ENCODE measurements at regions not wholly inside any gene's neighbourhood (a gene's known extent, or its start where the extent isn't known, plus 50 kb on each side); places are given as distances from the start of the nearest gene placed in this dataset.

GRCh38 chr19:29324291-29324680 lies 111.3 kb upstream of the UQCRFS1 start:
- no peak for DNase-seq

DNA sequence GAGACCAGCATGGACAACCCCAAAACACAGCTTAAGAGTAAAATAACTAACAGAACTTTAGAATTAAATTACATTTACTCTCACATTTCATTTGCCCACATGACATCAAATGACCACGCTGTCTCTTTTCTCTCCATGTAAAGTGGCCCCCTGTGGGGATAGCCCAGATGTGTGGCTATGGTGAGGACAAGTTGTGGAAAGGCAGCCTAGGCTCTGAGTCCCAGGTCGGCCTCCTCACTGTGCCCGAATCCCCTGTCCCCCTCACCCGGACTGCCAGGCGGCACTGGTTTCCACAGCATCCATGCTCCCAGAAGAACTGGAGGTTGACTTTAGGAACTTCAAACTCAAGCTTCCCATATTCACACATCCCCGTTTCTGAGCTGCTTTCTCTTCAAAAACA lies 111.8 kb upstream of the UQCRFS1 start:
- DNase-seq: no peak

- DNase-seq: no peak
Observed at GRCh38 chr19:29325241-29325975, 112.5 kb upstream of the UQCRFS1 start.

- no peak for DNase-seq
Observed at GRCh38 chr19:29326351-29326750, 113.4 kb upstream of the UQCRFS1 start.

GRCh38 chr19:29326849-29327840 lies 114.2 kb upstream of the UQCRFS1 start:
- DNase-seq: no peak

DNA sequence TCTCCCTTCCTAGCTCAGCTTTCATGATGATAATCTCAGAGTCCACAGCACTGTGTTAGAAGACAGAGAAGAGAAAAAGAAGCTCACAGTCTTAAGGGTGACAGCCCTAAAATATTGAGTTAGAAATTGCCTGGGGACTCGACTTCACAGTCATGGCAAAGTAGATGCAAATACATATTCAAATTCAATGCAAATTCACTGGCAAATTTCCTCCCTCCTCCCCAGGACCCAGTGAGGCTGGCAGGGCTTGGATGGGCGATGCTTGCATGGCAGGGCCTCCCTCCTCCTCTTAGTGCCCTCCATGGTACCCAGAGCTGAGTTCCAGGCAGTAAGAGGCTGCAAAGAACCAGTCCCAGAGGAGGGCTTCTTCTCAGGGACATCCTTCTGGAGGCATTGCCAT lies 115.6 kb upstream of the UQCRFS1 start:
- DNase-seq: no peak

- DNase-seq: no peak
Observed at GRCh38 chr19:29329460-29330134, 116.6 kb upstream of the UQCRFS1 start.

GRCh38 chr19:29336425-29336824 lies 123.5 kb upstream of the UQCRFS1 start:
- no peak for DNase-seq

GRCh38 chr19:29337029-29337428 lies 124.1 kb upstream of the UQCRFS1 start:
- no peak for DNase-seq

DNA sequence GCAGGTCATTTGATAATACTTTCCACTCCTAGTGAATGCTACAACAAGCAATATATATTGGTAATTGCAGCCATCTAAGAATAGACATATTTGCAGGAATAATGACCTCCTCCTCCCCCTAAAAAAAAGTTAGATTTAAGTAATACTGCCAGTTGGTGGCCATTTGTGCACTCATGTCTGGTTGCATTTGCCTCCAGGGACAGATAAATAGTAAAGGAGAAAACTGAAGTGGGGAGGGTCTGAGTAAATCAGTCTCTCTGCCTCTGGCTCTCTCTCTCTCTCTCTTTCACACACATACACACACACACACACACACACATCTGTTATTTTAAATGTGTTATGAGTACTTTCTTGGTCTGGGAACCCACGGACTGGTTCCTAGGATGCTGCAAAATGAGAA lies 125.5 kb upstream of the UQCRFS1 start:
- DNase-seq: no peak

- no peak for DNase-seq
Observed at GRCh38 chr19:29342721-29343120, 129.8 kb upstream of the UQCRFS1 start.

DNA sequence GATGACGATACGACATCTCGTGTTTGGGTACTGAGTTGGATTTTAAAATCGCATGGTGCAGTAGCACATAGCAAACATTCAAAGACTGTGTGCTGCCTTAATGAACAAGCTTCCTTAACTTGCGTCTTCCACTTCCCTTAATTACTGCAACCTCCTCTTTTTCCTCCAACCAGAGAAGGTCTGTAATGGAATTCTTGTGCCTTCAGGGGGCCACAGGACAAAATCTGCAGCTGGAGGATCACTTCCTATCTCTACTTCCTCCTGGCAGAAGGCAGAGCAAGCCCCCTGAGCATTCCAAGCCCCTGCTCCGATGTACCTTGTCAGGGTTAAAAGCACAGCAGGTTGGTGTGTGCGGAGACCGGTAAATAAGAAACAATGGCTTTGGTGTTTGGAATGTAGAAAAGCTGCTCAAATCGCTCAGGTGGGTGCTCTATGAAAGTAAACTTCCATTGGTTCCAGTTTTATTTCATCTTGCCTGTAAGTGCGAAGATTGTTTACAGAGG lies 151.3 kb upstream of the UQCRFS1 start:
- DNase-seq: no peak

DNA sequence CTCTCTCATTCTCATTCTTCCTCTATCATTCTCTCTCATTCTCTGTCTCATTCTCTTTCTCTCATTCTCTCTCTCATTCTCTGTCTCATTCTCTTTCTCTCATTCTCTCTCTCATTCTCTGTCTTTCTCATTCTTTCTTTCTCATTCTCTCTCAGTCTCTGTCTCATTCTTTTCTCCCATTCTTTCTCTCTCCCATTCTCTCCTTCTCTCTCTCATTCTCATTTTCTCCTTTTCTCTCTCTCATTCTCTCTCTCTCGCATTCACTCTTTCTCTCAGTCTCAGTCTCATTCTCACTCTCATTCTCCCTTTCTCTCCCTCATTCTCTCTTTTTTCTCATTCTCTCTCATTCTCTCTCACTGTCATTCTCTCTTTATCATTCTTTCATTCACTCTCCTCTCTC lies 152.0 kb upstream of the UQCRFS1 start:
- DNase-seq: no peak

- no peak for DNase-seq
Observed at GRCh38 chr19:29365836-29366417, 153.0 kb upstream of the UQCRFS1 start.

DNA sequence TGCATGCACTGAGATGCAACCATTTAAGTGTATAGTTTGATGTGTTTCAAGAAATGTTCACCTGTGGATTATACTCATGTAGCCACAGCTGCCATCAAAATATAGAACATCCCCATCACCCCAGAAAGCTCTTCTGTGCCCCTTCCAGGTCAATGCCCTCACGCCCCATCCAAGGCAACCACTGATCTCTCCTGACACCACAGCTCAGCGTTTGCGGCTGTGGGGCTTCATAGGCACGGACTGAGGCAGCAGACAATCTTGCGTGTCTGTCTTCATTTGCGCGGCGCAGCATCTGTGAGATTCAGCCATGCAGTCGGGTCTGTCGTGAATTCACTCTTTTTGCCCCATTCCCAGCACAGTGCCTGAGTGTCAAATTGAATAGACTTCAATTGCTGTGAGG lies 153.8 kb upstream of the UQCRFS1 start:
- DNase-seq: no peak

DNA sequence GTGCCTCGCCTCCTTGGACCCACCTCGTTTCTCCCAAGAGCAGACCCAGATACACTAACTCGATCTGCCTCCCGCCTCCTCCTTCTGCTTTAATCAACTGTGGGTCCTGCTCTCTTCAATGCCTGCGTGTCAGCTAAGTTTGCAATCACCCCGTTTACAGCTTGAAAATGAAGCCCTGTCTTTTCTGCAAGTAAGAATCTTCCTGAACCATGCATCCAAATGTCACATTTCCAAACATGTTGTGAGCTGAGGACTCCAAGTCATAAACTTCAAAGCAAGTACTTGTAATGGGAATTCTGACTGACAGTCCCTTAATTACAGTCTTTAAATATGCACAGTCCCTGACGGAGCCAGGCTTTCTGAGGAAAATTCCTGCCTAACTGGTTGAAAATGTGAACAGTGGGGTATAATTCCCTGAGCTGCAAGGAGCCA lies 154.9 kb upstream of the UQCRFS1 start:
- DNase-seq: no peak

DNA sequence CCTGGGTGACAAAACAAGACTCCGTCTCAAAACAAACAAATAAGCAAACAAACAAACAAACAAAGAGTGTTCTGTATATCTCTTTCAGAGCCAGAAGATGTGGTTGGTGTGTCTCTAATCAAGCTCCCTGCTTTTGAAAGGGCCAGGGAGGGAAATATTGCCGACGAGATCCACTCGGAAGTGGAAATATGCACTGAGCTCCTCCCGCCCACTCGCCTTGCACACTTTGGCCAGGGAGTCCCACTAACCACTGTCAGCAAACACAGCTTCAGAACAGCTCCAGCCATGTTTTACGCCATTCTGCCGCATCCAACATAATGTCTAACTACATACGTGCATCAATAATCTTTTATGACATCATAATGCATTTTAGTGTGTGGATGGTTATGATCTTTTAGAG lies 155.5 kb upstream of the VSTM2B start:
- no peak for DNase-seq

DNA sequence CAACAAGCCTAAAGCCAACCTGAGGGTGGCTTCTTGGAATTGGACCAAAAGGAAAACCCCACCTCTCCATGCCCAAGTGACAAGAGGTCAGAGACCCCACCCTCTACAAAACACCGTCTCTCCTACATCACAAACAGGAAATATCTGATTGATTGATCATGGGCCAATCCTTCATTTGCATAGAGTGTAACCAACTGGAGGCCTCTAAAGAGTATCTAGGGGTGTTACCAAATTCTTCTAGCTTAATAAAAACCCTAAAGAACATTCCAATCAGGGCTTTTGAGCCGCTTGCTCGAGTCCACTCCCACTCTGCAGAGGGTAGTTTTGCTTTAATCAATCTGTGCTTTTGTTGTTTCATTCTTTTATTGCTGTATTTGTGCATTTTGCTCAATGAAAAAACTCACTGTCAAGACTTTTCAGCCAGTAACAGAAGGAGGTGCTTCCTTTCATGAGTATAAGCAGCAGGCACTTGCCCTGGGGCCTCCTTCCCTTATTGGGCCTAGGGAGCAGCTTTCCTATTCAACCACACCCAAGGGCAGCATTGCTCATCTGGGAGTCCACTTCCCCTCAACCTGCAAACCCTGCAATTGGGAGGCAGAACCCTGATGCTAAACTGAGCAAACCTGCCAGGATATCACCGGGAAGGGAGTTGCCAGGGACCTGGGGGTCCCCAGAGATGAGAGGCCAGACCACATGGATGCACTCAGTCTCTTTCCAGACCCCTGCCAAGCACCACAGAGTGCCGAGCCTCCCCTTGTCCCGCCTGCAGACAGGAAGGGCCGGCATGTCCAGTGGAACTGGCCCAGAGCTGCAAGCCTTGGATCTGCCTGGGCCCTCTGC lies 154.3 kb upstream of the VSTM2B start:
- no peak for DNase-seq

- DNase-seq: no peak
Observed at GRCh38 chr19:29372091-29372415, 153.7 kb upstream of the VSTM2B start.

DNA sequence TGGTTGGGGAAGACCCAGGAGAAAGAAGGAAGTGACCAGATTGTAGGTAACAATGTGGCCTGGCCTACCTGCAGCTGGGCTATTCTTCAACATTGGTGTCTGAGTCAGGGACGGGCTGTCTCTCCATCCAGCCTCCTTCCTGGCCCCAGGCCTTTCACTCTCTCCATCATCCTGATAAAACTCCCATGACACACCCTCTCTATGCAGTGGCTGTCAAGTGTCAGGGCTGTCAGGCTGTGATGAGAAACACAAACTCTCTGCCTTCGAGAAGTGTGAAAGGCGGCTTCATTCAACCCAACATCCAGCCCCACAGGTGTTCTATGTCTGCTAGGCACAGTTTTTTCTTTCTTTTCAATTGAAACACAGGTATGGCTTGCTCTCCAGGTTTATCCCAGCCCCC lies 153.3 kb upstream of the VSTM2B start:
- no peak for DNase-seq

GRCh38 chr19:29372921-29373797 lies 152.6 kb upstream of the VSTM2B start:
- DNase-seq: no peak

All from NCI-H1092 (cell line).